ENCODE measurements at regions not wholly inside any gene's neighbourhood (a gene's known extent, or its start where the extent isn't known, plus 50 kb on each side); places are given as distances from the start of the nearest gene placed in this dataset.

DNA sequence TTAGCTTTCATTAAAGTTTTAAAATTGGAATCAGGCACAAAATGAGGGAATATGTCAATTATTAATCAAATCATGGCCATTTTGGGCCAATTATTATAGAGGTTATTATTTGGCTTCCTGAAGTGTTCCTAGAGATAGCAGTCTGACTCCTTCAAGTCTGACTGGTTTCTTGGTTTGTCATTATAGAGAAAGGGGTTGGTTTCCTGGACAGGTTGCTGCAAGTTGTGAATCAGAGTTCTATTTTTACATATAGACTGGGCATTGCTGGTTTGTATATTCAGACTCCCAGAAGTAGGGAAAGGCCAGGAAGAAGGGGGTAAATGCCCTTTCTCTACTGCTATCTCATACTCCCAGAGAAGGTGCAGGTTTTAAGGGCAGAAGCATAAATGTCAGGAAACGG, 121.4 kb upstream of the CEP162 start:
- TF ChIP-seq, protein P1, sequence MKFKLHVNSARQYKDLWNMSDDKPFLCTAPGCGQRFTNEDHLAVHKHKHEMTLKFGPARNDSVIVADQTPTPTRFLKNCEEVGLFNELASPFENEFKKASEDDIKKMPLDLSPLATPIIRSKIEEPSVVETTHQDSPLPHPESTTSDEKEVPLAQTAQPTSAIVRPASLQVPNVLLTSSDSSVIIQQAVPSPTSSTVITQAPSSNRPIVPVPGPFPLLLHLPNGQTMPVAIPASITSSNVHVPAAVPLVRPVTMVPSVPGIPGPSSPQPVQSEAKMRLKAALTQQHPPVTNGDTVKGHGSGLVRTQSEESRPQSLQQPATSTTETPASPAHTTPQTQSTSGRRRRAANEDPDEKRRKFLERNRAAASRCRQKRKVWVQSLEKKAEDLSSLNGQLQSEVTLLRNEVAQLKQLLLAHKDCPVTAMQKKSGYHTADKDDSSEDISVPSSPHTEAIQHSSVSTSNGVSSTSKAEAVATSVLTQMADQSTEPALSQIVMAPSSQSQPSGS (CRISPR knock-in tag; IDR thresholded peaks at IDR 0.05): no peak
- TF ChIP-seq MAX (CRISPR knock-in tag; IDR thresholded peaks at IDR 0.05) (no peak), ZNF232 (CRISPR knock-in tag; IDR thresholded peaks at IDR 0.05) (no peak), ZNF551 (CRISPR knock-in tag; IDR thresholded peaks at IDR 0.05) (no peak), CBX2 (IDR thresholded peaks at IDR 0.05; ENCODE audit: insufficient read depth, low read length, poor library complexity, severe bottlenecking) (no peak), TBL1XR1 (IDR thresholded peaks at IDR 0.05; ENCODE audit: low read length in 2 of 2) (no peak)

Data from K562 (cell line).